ENCODE measurements at regions not wholly inside any gene's neighbourhood (a gene's known extent, or its start where the extent isn't known, plus 50 kb on each side); places are given as distances from the start of the nearest gene placed in this dataset.

DNA sequence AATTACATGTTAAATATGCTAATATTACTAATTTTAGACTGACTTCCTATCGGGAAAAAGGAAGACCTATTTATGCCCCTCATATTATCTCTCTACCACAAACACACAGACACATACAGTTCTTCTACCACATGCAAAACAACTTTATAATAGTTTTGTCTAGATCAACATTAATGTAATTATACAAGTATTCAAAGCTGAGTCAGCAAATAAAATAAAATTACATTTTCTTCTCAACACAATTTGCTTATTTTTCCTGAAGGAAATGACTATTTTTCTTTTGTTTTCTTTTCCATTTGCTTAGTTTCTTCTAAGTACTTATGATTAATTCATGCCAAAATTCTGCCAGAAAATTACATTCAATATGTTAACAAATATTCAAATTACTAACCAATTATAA lies 654.2 kb downstream of the AMY1C start:
- TF ChIP-seq, protein P1, sequence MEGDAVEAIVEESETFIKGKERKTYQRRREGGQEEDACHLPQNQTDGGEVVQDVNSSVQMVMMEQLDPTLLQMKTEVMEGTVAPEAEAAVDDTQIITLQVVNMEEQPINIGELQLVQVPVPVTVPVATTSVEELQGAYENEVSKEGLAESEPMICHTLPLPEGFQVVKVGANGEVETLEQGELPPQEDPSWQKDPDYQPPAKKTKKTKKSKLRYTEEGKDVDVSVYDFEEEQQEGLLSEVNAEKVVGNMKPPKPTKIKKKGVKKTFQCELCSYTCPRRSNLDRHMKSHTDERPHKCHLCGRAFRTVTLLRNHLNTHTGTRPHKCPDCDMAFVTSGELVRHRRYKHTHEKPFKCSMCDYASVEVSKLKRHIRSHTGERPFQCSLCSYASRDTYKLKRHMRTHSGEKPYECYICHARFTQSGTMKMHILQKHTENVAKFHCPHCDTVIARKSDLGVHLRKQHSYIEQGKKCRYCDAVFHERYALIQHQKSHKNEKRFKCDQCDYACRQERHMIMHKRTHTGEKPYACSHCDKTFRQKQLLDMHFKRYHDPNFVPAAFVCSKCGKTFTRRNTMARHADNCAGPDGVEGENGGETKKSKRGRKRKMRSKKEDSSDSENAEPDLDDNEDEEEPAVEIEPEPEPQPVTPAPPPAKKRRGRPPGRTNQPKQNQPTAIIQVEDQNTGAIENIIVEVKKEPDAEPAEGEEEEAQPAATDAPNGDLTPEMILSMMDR (IDR thresholded peaks at IDR 0.05), result no peak
- TF ChIP-seq POLR2A (IDR thresholded peaks at IDR 0.05), result no peak
- no peak for DNase-seq (ENCODE audit: low spot score in 2 of 2)
- no peak overlapping the region for H3K4me3 ChIP-seq (ENCODE audit: low read depth, poor library complexity, severe bottlenecking)
- WGBS, 2 donors, result 79% methylated on average over 1 of the region's 1 CpG
- intact Hi-C loops (cut with DNase I; ENCODE audit: low total_unique reads), result no loop called here

DNA sequence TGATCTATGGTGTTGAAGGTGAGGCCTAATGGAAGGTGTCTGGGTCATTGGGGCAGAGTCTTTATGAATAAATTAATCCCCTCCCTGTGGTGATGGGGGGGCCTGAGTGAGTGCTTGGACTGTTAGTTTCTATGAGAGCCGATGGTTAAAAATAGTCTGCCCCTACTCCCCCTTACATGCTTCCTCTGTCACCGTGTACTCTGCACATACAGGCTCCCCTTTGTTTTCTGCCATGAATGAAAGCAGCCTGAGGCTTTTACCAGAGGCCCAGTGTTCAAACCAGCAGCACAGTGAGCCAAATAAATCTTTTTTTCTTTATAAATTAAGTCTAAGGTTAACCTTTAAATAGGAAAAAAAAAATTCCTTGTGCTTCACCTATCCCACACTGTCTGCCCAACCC lies 657.0 kb downstream of the AMY1C start:
- TF ChIP-seq, protein P1 (IDR thresholded peaks at IDR 0.05), result no peak
- no peak for TF ChIP-seq POLR2A (IDR thresholded peaks at IDR 0.05)
- no peak for DNase-seq (ENCODE audit: low spot score in 2 of 2)
- no peak overlapping the region for H3K4me3 ChIP-seq (ENCODE audit: low read depth, poor library complexity, severe bottlenecking)
- intact Hi-C loops (cut with DNase I; ENCODE audit: low total_unique reads), result no loop called here
- WGBS, 2 donors, result 22 to 36% methylated on average over 2 of the region's 2 CpGs

DNA sequence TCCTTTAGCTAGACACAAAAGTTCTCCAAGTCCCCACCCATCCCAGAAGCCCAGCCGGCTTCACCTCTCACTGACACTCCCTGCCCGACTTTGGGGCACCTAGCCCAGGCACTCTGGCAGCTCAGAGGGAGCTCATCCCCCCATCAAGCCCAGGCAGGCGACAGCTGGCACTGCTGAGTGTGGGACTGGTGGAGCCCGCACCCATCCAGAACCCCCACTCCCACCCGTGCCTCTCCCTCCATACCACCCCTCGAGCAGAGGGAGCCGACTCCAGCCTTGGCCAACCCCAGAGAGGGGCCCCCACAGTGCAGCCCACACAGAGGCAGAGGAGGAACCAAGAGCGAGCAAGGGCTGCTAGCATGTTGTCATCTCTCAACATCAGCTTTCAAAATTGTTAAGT lies 658.6 kb downstream of the AMY1C start:
- no peak for TF ChIP-seq POLR2A (IDR thresholded peaks at IDR 0.05)
- TF ChIP-seq, protein P1 (IDR thresholded peaks at IDR 0.05), result no peak
- intact Hi-C loops (cut with DNase I; ENCODE audit: low total_unique reads), result no loop called here
- no peak overlapping the region for H3K4me3 ChIP-seq (ENCODE audit: low read depth, poor library complexity, severe bottlenecking)
- DNase-seq (ENCODE audit: low spot score in 2 of 2), result no peak
- WGBS, 2 donors, result 74 to 83% methylated on average over 8 of the region's 8 CpGs

DNA sequence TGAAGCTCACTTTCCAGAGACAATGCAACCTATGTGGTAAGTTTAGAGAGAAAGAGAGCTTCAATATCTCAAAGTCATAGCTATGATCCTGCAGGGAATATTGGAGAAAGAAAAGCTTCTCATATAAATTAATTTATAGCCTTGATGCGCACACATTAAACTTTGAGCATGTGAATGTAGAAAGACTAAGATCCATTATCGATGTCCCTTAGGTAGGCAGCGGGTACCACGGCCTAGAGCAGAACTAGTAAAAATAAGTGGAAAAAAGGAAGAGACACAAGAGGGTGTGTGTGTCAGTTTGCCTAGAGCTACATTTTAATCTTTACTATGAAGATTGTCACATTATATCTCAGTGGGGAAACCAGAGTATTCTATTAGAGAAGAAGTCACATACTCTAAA lies 685.6 kb downstream of the AMY1C start:
- 71 to 80% methylated on average over 4 of the region's 4 CpGs for WGBS, 2 donors
- TF ChIP-seq, protein P1 (IDR thresholded peaks at IDR 0.05), result no peak
- no peak for TF ChIP-seq POLR2A (IDR thresholded peaks at IDR 0.05)
- intact Hi-C loops (cut with DNase I; ENCODE audit: low total_unique reads), result no loop called here
- H3K4me3 ChIP-seq (ENCODE audit: low read depth, poor library complexity, severe bottlenecking), result no peak overlapping the region
- DNase-seq (ENCODE audit: low spot score in 2 of 2), result no peak

DNA sequence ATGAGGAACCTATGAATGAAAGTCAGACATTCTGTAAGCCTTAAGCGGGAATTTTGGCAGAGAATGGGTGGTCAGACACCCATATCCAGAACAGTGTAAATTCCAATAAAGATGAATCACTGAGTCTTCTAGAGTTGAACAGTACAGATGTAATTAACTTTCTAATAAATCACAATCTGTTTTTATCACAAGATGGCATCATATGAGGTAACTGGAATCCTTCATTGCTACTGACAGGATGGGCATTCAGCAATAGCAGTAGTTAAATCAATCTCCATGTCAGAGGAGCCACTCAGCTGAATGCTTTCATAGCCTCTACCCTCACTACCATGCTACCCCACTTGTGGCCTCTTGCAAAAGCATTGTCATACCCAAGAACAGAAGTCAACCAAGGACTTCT lies 690.3 kb downstream of the AMY1C start:
- DNase-seq (ENCODE audit: low spot score in 2 of 2), result no peak
- WGBS, 2 donors, result 79 to 90% methylated on average over 1 of the region's 1 CpG
- intact Hi-C loops (cut with DNase I; ENCODE audit: low total_unique reads), result no loop called here
- TF ChIP-seq, protein P1 (IDR thresholded peaks at IDR 0.05), result no peak
- TF ChIP-seq POLR2A (IDR thresholded peaks at IDR 0.05), result no peak
- H3K4me3 ChIP-seq (ENCODE audit: low read depth, poor library complexity, severe bottlenecking), result no peak overlapping the region

DNA sequence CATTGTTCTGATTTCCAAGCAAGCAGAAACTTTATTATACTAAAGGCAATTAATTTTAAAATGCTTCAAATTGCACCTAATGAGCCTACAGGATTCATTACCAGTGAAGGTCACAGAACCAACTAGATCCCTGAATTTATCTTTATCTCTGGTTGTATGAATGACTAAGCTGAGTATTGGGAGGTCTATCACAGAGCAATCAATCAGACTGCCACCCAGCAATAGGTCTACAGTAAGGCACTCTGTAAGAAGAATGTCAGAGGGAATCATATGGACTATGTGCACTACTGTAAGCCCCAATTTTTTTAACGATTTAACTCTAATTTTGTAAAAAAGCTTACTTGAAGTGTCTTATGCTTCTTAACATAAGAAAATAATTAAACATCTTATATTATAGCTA lies 707.0 kb downstream of the AMY1C start:
- TF ChIP-seq, protein P1 (IDR thresholded peaks at IDR 0.05), result no peak
- TF ChIP-seq POLR2A (IDR thresholded peaks at IDR 0.05), result no peak
- WGBS, 2 donors, result 92 to 93% methylated on average over 1 of the region's 1 CpG
- no peak overlapping the region for H3K4me3 ChIP-seq (ENCODE audit: low read depth, poor library complexity, severe bottlenecking)
- intact Hi-C loops (cut with DNase I; ENCODE audit: low total_unique reads), result no loop called here
- no peak for DNase-seq (ENCODE audit: low spot score in 2 of 2)
